ENCODE measurements at regions not wholly inside any gene's neighbourhood (a gene's known extent, or its start where the extent isn't known, plus 50 kb on each side); places are given as distances from the start of the nearest gene placed in this dataset.

DNA sequence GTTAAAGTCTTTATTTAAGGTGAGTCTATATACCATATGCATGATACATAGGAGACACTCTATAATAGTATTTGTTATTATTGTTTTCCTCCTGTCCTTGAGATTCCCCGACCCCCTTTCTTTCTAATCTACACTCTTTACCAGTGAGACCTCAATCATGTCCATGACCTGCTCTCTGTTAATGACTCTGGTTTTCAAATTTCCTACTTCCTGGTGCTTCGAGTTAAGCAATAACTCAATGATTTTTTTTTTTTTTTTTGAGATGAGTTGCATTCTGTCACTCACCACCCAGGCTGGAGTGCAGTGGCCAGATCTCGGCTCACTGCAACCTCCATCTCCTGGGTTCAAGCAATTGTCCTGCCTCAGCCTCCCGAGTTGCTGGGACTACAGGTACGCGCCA, 574.6 kb upstream of the SLC35B3 start:
- CTCF ChIA-PET = no interaction called here

More for the DNA sequence above, 574.6 kb upstream of the SLC35B3 start:
- Histone ChIP-seq H3K4me2 (ENCODE audit: low read length) (no peak overlapping the region), H3K79me2 (ENCODE audit: insufficient read depth, low read length) (no peaks in the 10 kb centered on the region), H2AFZ (ENCODE audit: low read depth, low read length, poor library complexity, severe bottlenecking) (no peak overlapping the region), H4K20me1 (ENCODE audit: insufficient read depth) (no peaks in the 10 kb centered on the region), H3K9me2 (ENCODE audit: insufficient read depth) (no peaks in the 10 kb centered on the region), H3K9me3 (ENCODE audit: control insufficient read depth in 1 of 2, insufficient read depth in 1 of 2, low read depth in 1 of 2, low read length in 2 of 2) (no peaks in the 10 kb centered on the region), H3K36me3 (ENCODE audit: control insufficient read depth in 1 of 2, insufficient read depth in 2 of 2, low read length in 2 of 2) (no peaks in the 10 kb centered on the region), H3K27ac (ENCODE audit: low read depth, low read length) (no peak overlapping the region), H3K4me3 (replicated peaks in 1 of 2; ENCODE audit: low read depth in 1 of 2, low read length in 2 of 2) (no peak overlapping the region), H3K9ac (ENCODE audit: low read length) (no peak overlapping the region), H3K27me3 (ENCODE audit: insufficient read depth, low read length) (0 out of 2 replicates have a peak, but pooled peaks cover 3% of the 10 kb centered on the region), H3K4me1 (ENCODE audit: control insufficient read depth in 1 of 2, insufficient read depth in 2 of 2, low read length in 2 of 2) (no peaks in the 10 kb centered on the region)
- TF ChIP-seq SP1 (IDR thresholded peaks at IDR 0.05; ENCODE audit: low read depth) (no peak), CBX3 (IDR thresholded peaks at IDR 0.05; ENCODE audit: low read depth) (no peak), ZNF274 (IDR thresholded peaks at IDR 0.05; ENCODE audit: low read depth, low read length) (no peak), CTCF (IDR thresholded peaks at IDR 0.05 in 2 of 3, conservative IDR thresholded peaks at IDR 0.05 in 1 of 3; ENCODE audit: borderline replicate concordance in 1 of 3, insufficient read depth in 1 of 3, low read depth in 2 of 3, low read length in 2 of 3) (no peak), ZFX (IDR thresholded peaks at IDR 0.05) (no peak), SRF (IDR thresholded peaks at IDR 0.05; ENCODE audit: low read depth) (no peak), EZH2phosphoT487 (IDR thresholded peaks at IDR 0.05; ENCODE audit: borderline replicate concordance) (no peak), CEBPB (IDR thresholded peaks at IDR 0.05; ENCODE audit: low read depth) (no peak), TCF7L2 (IDR thresholded peaks at IDR 0.05; ENCODE audit: borderline replicate concordance, extremely low read depth, insufficient read depth, insufficient read length) (no peak), EGR1 (IDR thresholded peaks at IDR 0.05; ENCODE audit: low read depth) (no peak), FOSL1 (IDR thresholded peaks at IDR 0.05; ENCODE audit: low read depth) (no peak), ZBTB33 (IDR thresholded peaks at IDR 0.05; ENCODE audit: extremely low read depth, insufficient replicate concordance, low read length) (no peak), POLR2A (IDR thresholded peaks at IDR 0.05; ENCODE audit: borderline replicate concordance, extremely low read depth, insufficient read depth, insufficient read length) (no peak), ELF1 (IDR thresholded peaks at IDR 0.05; ENCODE audit: borderline replicate concordance, low read depth) (no peak), SIN3A (IDR thresholded peaks at IDR 0.05; ENCODE audit: low read depth) (no peak), REST (IDR thresholded peaks at IDR 0.05; ENCODE audit: low read depth) (no peak), JUND (IDR thresholded peaks at IDR 0.05) (no peak)
- TF ChIP-seq, protein P1, sequence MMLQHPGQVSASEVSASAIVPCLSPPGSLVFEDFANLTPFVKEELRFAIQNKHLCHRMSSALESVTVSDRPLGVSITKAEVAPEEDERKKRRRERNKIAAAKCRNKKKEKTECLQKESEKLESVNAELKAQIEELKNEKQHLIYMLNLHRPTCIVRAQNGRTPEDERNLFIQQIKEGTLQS (IDR thresholded peaks at IDR 0.05) = no peak
- TF ChIP-seq, protein P2, sequence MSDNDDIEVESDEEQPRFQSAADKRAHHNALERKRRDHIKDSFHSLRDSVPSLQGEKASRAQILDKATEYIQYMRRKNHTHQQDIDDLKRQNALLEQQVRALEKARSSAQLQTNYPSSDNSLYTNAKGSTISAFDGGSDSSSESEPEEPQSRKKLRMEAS (IDR thresholded peaks at IDR 0.05) = no peak
- no peak for ATAC-seq
- intact Hi-C loops (cut with micrococcal nuclease) = no loop called here
- no peak for DNase-seq (ENCODE audit: low read depth, low spot score)
- no TSS peak for BruUV-seq (replicated peaks)
- POLR2A ChIA-PET = no interaction called here
- RAD21 ChIA-PET (ENCODE audit: low non-redundant PET in 1 of 2, low total read pairs in 2 of 2, uncharacterized antibody in 2 of 2, unreplicated experiment in 2 of 2) = no interaction called here
